ENCODE measurements at regions not wholly inside any gene's neighbourhood (a gene's known extent, or its start where the extent isn't known, plus 50 kb on each side); places are given as distances from the start of the nearest gene placed in this dataset.

DNA sequence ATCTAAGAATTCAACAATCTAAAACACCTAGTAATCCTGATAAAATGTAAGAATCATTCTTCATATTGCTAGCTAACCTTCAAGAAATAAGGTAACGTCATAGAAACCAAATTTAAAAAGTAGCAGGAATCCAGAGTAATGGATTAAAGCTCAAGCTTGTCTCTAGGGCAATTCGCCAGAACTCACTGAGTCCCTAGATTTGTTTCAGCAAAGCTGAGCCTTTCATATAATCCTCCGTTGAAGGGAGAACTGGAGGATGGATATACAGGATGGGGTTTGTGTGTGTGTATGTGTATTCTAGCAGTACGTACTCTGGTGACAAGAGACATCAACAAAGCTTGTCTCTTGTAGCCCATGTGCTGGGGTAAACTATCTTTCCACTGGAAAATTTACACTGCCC lies 2173.5 kb upstream of the AGA start:
- no peak for TF ChIP-seq POLR2A (IDR thresholded peaks at IDR 0.05; ENCODE audit: low read length)
- TF ChIP-seq GATA1 (IDR thresholded peaks at IDR 0.05; ENCODE audit: low read depth, low read length), result no peak

Data from erythroblast (primary cell).